HG03095 (cell line): ENCODE measurements at regions not wholly inside any gene's neighbourhood (a gene's known extent, or its start where the extent isn't known, plus 50 kb on each side); places are given as distances from the start of the nearest gene placed in this dataset.
"Not testable (repeated sequence)": the region's sequence is repeated elsewhere in the genome, so short reads cannot be mapped to it uniquely, and the experiment has no call there.

ENCODE experiments used
- ATAC-seq: cut with Tn5 transposase; IDR thresholded peaks from one replicate; pipeline ENCODE4 v1.9.1; 2021; ENCODE audit warnings: moderate library complexity; ENCODE audit not compliant: unreplicated experiment

- no peak for ATAC-seq
Measured at GRCh38 chr6:133046576-133046975, 194.6 kb upstream of the EYA4 start.

- no peak for ATAC-seq
Measured at GRCh38 chr6:133047065-133047665, 194.0 kb upstream of the EYA4 start.

- no peak for ATAC-seq
Measured at GRCh38 chr6:133047706-133048105, 193.5 kb upstream of the EYA4 start.

- no peak for ATAC-seq
Measured at GRCh38 chr6:133051240-133051639, 189.9 kb upstream of the EYA4 start.

GRCh38 chr6:133052465-133052864, 188.7 kb upstream of the EYA4 start:
- no peak for ATAC-seq

- ATAC-seq, result no peak
Measured at GRCh38 chr6:133055441-133055966, 185.7 kb upstream of the EYA4 start.

GRCh38 chr6:133057352-133057751, 183.8 kb upstream of the EYA4 start:
- no peak for ATAC-seq

- no peak for ATAC-seq
Measured at GRCh38 chr6:133062077-133062476, 179.1 kb upstream of the EYA4 start.

- ATAC-seq, result no peak
Measured at GRCh38 chr6:133062696-133063306, 178.4 kb upstream of the EYA4 start.

GRCh38 chr6:133067960-133068359, 173.2 kb upstream of the EYA4 start:
- no peak for ATAC-seq

- no peak for ATAC-seq
Measured at GRCh38 chr6:133070410-133071043, 170.6 kb upstream of the EYA4 start.

- no peak for ATAC-seq
Measured at GRCh38 chr6:133079901-133080300, 161.3 kb upstream of the EYA4 start.

- ATAC-seq, result no peak
Measured at GRCh38 chr6:133083248-133083967, 157.7 kb upstream of the EYA4 start.

GRCh38 chr6:133085471-133085870, 155.7 kb upstream of the EYA4 start:
- ATAC-seq, result no peak

- ATAC-seq, result no peak
Measured at GRCh38 chr6:133085896-133086295, 155.3 kb upstream of the EYA4 start.

GRCh38 chr6:133088931-133089695, 152.0 kb upstream of the EYA4 start:
- no peak for ATAC-seq

GRCh38 chr6:133092199-133092598, 149.0 kb upstream of the EYA4 start:
- ATAC-seq, result no peak

- ATAC-seq, result no peak
Measured at GRCh38 chr6:133092771-133093170, 148.4 kb upstream of the EYA4 start.

GRCh38 chr6:133093211-133093610, 147.9 kb upstream of the EYA4 start:
- not testable (repeated sequence) for ATAC-seq

- ATAC-seq, result no peak
Measured at GRCh38 chr6:133093956-133094355, 147.2 kb upstream of the EYA4 start.

GRCh38 chr6:133097208-133097607, 143.9 kb upstream of the EYA4 start:
- no peak for ATAC-seq
